Tibial artery (tissue), 4 donors: ENCODE measurements at regions not wholly inside any gene's neighbourhood (a gene's known extent, or its start where the extent isn't known, plus 50 kb on each side); places are given as distances from the start of the nearest gene placed in this dataset.

ENCODE experiments used
- DNase-seq, 2 donors: peaks; one replicate each; pipeline ENCODE4 v3.0.0-alpha.2; 2019
- H3K27ac ChIP-seq, 2 donors: fragments of 200-600 bp; sonication (generic) in 1 of 2; 1 replicate in 1 of 2; 2 replicates in 1 of 2; pipeline ENCODE4 v1.5.1; 2018 to 2019; ENCODE audit warnings: mild to moderate bottlenecking in 1 of 2
- H3K27me3 ChIP-seq, 2 donors: fragments of 200-600 bp; sonication (generic) in 1 of 2; one replicate each; pipeline versions ENCODE4 v1.5.1 to v1.6.0; 2016 to 2019
- H3K36me3 ChIP-seq, 3 donors: fragments of 200-600 bp; sonication (generic) in 2 of 3; one replicate each; pipeline ENCODE4 v1.5.1; 2016 to 2019; ENCODE audit warnings: mild to moderate bottlenecking in 2 of 3
- H3K4me1 ChIP-seq, 4 donors: fragments of 200-600 bp; sonication (generic) in 2 of 4; 1 replicate in 3 of 4; 2 replicates in 1 of 4; pipeline ENCODE4 v1.5.1; 2016 to 2019
- H3K4me3 ChIP-seq, 2 donors: fragments of 200-600 bp; sonication (generic) in 1 of 2; 1 replicate in 1 of 2; 2 replicates in 1 of 2; pipeline ENCODE4 v1.5.1; 2018 to 2019; ENCODE audit warnings: mild to moderate bottlenecking in 2 of 2
- H3K9me3 ChIP-seq, 3 donors: fragments of 200-600 bp; sonication (generic) in 1 of 3; one replicate each; pipeline ENCODE4 v1.5.1; 2016 to 2019
- intact Hi-C: fragments of 100-400 bp; cut with DNase I; formaldehyde crosslinking; loops from one replicate; pipeline ENCODE4 v1.15.0; 2023; ENCODE audit warnings: low total_unique reads
- TF ChIP-seq, protein P1 (sequence below), 2 experiments: fragments of 200-600 bp in 1 of 2; fragments of 450-650 bp in 1 of 2; IDR thresholded peaks; one replicate each; pipeline ENCODE4 v1.5.1; 2017 to 2019; ENCODE audit warnings: antibody characterized with exemption in 2 of 2, mild to moderate bottlenecking in 1 of 2, moderate library complexity in 1 of 2

DNA sequence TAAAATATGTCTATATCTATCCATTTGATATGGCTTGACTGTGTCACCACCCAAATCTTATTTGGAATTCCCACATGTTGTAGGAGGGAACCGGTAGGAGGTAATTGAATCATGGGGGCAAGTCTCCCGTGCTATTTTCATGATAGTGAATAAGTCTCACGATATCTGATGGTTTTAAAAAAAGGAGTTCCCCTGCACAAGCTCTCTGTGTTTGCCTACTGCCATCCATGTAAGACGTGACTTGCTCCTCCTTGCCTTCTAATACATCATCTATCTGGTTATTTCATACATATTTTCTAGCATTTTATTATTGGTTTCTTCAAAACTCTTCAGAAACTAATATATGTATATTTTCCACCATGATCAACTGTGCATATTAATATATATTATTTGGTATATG is 57.3 kb upstream of the AMZ2 start:
- Histone ChIP-seq H3K36me3 (no peaks in the 10 kb centered on the region), H3K27ac (no peak overlapping the region), H3K4me3 (no peak overlapping the region), H3K9me3 (no peaks in the 10 kb centered on the region), H3K4me1 (no peaks in the 10 kb centered on the region), H3K27me3 (peaks cover 0 to 4% of the 10 kb centered on the region in 2 donors)
- intact Hi-C loops = no loop called here
- TF ChIP-seq, protein P1, sequence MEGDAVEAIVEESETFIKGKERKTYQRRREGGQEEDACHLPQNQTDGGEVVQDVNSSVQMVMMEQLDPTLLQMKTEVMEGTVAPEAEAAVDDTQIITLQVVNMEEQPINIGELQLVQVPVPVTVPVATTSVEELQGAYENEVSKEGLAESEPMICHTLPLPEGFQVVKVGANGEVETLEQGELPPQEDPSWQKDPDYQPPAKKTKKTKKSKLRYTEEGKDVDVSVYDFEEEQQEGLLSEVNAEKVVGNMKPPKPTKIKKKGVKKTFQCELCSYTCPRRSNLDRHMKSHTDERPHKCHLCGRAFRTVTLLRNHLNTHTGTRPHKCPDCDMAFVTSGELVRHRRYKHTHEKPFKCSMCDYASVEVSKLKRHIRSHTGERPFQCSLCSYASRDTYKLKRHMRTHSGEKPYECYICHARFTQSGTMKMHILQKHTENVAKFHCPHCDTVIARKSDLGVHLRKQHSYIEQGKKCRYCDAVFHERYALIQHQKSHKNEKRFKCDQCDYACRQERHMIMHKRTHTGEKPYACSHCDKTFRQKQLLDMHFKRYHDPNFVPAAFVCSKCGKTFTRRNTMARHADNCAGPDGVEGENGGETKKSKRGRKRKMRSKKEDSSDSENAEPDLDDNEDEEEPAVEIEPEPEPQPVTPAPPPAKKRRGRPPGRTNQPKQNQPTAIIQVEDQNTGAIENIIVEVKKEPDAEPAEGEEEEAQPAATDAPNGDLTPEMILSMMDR (IDR thresholded peaks at IDR 0.05) = no peak
- DNase-seq = no peak

- H3K9me3 ChIP-seq = no peaks in the 10 kb centered on the region
- no peaks in the 10 kb centered on the region for H3K36me3 ChIP-seq
- TF ChIP-seq, protein P1 (IDR thresholded peaks at IDR 0.05) = no peak
- H3K27ac ChIP-seq = no peak overlapping the region
- H3K4me1 ChIP-seq = peaks cover 0 to 50% (median 49%) of the 10 kb centered on the region in 4 donors
- DNase-seq = no peak
- H3K4me3 ChIP-seq = peak overlapping the region; percentile 15 to 45
- intact Hi-C loops = no loop called here
- H3K27me3 ChIP-seq = peaks cover 0 to 57% of the 10 kb centered on the region in 2 donors
Measured at GRCh38 chr17:68195667-68196393, 52.0 kb upstream of the AMZ2 start.

GRCh38 chr17:68196394-68197090 is 51.3 kb upstream of the AMZ2 start:
- Histone ChIP-seq H3K4me1 (peaks cover 0 to 53% (median 52%) of the 10 kb centered on the region in 4 donors), H3K4me3 (peak overlapping the region; percentile 15 to 45), H3K27ac (no peak overlapping the region), H3K36me3 (no peaks in the 10 kb centered on the region), H3K27me3 (peaks cover 0 to 64% of the 10 kb centered on the region in 2 donors), H3K9me3 (no peaks in the 10 kb centered on the region)
- TF ChIP-seq, protein P1 (IDR thresholded peaks at IDR 0.05) = no peak
- intact Hi-C loops = no loop called here
- DNase-seq = no peak

- no peaks in the 10 kb centered on the region for H3K36me3 ChIP-seq
- TF ChIP-seq, protein P1 (IDR thresholded peaks at IDR 0.05) = no peak
- no peak overlapping the region for H3K27ac ChIP-seq
- DNase-seq = no peak
- H3K4me1 ChIP-seq = peaks cover 0 to 53% (median 52%) of the 10 kb centered on the region in 4 donors
- intact Hi-C loops = no loop called here
- H3K4me3 ChIP-seq = peak overlapping the region; percentile 15 to 45
- peaks cover 0 to 65% of the 10 kb centered on the region in 2 donors for H3K27me3 ChIP-seq
- no peaks in the 10 kb centered on the region for H3K9me3 ChIP-seq
Measured at GRCh38 chr17:68197091-68197996, 50.5 kb upstream of the AMZ2 start.
